HG03108 (cell line): ENCODE measurements at regions not wholly inside any gene's neighbourhood (a gene's known extent, or its start where the extent isn't known, plus 50 kb on each side); places are given as distances from the start of the nearest gene placed in this dataset.

Experiments used
- ATAC-seq: cut with Tn5 transposase; IDR thresholded peaks from one replicate; pipeline ENCODE4 v1.9.1; 2021; ENCODE audit warnings: moderate library complexity; ENCODE audit not compliant: unreplicated experiment

DNA sequence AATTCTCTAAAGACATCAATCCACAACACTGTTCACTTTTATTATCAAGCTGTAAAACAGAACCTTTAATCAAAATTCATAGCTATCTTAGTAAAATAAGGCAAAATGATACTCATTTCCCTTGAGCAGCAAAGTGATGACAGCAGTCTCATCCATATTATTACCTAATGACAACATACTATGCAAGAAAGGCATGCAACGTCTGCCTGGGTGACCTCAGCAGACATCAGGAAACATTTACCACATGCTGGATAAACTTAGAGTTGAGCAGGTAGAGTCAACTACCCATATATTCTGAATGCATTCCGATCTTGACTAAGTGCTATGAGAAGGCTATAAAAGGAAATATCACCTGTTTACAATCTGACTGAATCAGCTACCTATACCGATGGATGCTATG lies 145.1 kb downstream of the SIPA1L2 start:
- ATAC-seq = no peak

DNA sequence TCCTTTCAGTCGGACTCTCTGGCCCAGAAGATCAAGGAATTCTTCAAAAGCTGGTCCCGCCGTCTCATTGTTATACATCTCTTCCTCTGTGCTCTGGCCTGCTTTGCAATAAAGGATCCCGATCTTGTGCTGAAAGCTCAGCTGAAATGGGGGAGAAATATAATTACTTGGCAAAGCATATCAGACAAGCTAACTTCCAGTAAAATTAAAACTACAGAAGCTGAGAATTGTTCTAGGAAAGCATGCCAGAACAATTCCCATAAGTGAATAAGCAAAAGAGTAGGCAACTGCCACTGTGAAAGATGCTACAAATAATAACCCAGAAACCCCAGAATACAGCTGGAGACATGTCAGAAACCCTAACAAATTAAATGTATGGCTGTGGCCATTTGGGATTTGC lies 146.1 kb downstream of the SIPA1L2 start:
- no peak for ATAC-seq

DNA sequence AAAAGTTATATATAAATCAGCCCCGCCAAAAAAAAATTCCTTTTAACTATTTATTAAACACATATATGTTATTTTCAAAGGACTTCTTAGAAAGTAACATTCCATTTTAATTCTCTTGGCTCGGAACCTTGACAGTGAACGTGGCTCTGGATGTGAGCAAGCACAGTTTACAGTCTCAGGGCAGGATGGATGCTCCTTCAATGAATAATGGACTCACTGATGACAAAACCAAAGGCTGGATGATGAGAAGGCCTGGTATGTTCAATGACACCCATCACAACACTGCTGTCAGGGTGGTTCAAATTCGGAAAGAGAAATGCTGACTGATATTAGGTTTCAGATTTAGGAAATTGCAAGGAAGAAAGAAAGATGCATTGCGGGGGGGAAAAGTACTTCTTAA lies 148.8 kb downstream of the SIPA1L2 start:
- no peak for ATAC-seq

DNA sequence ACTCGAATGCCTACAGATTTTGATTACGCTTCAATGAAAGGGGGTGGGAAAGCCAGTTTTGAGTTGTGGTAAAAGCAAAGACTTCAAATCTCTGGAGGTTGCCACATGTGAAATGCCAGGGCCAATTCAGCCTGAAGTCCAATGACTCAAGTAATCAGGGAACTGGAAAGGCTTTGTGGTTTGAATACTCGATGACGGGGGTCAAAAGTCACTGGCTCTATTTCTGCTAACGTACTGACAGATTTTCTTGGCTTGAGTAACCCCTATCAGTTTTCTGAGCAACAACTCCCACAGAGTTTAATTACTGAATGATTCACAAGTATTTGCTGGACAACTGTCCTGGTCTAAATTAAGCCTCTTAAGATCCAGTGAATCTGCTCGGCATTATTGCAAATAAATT lies 152.2 kb downstream of the SIPA1L2 start:
- ATAC-seq = no peak

DNA sequence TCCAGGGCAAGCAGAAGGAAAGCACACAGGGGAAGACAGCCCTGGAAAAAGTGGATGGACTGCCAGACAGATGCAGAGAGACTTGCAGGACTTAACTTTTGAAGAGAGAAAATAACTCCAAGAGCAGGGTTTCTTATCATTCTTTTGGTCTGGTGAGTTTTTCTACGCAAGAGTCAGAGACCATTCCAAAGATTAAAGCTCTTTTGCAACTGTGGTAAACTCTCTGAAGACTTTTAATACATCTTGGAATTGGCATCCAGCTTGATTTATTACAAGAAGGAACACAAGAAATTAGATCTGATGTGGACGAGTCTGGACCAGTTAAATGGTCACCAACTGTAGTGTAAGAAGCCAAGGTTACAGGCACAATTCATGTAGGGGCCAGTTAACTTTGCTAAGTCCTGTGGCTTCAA lies 153.4 kb downstream of the SIPA1L2 start:
- ATAC-seq = no peak

DNA sequence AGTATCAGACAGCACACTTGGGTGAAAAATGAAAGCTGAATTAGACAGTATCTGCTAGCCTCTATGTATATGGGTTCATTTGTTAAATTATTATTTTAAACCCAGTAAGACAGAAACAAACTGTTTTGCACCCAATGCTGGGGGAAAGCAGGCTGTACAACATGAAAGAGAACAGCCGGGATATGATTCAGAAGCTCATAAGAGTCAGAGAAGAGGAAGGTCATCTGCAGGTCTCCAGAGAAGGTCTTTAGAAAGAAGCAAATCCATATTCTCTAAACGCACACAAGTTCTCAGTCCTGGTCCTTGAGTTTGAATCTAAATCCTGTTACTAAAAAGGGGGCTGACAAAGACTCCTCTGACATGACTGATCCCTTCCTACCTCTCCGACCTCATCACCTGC lies 155.1 kb downstream of the SIPA1L2 start:
- ATAC-seq = no peak

DNA sequence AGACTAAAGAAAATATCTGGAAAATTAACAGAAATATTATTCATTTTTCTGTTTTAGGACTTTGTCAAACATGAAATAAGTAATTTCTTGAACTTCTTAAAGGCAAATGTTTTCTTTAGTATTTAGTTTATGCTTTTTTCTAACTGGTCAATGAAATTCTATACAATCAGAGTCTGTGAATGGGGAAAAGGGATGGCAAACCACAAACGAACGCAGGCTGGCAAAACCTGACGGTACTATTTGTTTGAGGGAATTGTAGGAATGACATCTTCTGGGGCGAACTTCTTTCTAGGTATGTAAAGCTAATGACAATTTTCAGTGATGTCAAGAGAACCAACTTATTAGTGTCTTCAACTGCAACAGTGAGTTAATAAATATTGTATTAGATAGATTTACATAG lies 156.0 kb downstream of the SIPA1L2 start:
- ATAC-seq = no peak

DNA sequence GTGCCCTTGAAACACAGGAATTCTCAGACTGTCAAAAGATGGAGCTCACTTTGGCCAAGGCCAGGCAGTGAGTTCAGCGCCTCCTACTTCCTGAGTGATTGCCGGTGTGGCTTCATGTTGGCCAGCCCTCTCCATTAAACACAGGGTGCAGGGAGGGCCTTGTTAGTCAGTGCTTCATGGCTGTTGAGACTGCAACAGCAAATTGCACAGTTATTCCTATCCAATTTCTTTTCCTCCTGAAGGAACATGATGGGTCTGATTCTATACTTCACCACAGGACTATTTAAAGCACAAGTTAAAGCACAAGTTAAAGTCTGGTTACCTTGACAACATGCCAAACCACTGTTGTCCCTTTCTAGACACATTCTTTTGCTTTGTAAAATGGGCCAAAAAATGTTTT lies 156.6 kb downstream of the SIPA1L2 start:
- ATAC-seq = no peak

DNA sequence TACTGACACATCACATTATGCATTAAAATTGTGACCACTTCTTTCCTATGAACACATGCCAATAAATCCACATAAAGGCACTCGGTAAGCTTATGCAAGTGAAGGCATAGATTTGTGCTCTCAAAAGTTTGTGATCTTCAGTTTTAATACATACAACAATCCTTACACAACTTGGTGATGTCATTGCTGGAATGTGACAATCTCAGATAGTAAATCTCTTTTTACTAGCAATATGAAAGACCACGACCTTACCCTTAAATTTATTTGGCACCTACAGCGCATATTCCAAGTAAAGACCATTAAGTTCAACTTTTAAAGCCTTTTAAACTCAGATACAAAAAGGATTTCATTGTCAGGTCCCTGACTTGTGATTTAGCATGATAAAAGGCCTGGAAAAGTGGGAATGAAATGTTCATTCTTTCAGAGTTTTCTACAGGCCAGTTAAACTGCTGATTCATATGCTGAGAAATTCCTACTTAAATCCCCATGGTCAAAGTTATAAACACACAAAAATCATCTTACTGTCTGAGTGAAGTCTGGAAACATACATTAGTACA lies 157.4 kb downstream of the SIPA1L2 start:
- no peak for ATAC-seq

DNA sequence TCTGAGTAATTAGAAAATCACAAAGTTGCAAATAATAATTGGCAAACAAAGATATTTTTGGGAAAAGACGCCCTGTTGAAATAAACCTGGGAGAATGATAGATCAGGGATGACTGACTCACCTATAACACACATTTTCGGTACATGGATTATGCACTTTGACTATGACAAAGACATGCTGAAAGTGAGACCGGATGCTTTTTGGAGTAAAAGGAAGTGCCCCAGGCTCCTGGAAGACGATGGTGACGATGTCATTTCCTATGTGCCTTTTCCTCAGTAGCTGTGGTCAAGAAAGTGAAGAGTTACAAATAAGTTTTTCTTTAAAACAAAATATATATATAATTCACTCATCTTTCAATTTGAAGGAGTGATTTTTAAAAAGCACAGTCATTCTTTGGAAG lies 158.7 kb downstream of the SIPA1L2 start:
- no peak for ATAC-seq

DNA sequence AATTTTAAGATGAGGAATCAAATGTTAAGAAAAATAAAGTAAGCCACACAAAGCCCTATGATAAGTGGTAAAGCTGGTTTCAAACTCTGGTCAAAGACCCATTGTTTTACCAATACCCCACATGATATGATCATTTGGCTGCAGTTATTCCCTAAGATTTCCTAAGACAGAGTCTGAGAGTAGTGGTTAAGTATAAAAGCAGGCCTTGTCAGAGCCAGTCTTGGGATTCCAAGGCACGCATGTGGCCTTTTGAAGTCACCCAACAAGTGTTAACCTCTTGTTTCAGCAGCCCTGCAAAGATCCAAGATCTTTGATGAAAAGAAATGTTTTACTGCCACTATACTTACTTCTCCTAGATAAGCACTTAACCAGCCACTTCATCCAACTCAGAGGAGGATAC lies 159.2 kb downstream of the SIPA1L2 start:
- ATAC-seq = no peak

DNA sequence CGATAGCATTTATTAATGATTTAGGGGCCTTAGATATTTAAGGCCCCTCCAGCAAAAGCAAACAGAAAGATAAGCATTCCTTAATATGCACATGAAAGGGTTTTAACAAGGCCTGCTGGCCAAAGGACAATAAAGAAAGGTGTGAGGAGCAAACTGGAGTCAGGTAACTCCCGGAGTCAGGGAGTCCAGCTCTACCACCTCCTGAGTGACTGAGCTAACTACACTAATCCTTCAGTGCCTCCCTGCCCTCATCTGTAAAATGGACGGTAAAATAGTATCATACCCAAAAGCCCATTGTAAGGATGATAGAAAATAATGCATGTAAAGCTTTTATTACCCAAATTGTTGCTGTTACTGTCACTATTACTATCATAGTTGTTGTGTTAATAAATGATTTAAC lies 161.7 kb downstream of the SIPA1L2 start:
- ATAC-seq = no peak

DNA sequence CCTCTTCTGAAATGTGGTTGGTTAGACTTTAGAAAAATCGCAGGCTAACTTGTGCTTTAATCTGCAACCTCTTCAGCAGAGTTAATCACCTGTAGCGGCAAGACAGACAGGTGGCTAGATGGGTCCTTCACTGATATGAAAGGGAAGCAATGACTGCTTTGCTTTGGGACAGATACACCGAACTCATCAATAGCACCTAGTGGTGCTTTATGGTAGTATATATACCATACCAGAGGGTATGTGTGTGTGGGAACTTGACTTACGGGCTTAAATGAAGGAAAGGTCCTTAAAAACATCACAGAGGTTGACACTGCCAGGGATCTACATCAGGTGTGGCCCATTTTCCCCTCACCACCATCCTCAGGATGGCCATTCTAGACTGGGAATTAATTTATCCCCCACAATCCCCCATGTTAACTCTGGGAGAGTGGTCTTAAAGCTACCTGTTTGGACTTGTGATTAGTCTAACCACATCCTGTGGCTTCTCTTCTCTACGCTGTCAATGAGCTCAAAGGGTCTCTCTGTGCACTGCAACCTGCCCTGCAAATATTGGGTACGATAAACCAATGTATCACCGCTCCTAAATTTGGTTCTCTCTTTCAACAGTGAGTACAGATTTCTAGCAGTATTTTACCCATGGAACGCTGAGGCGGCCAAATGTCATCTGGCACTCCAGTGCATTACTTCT lies 162.7 kb downstream of the SIPA1L2 start:
- no peak for ATAC-seq

DNA sequence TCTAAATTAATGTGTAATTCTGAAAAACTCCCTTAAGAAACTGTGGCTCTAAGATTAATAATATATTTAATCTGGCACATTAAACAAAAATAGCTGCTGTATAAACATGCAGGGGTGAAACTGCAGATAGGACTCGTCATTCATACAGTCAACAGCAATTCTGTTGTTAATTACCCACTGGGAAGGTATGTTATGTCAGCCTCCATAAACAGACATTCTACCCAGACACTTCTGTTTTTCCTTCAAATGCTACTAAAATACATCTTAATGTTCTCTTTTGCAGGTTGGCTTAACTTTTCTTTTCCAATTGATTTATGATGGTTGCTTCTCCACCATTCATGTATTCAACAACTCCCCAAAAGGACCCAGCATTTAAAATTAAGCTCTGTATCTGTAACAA lies 165.6 kb downstream of the SIPA1L2 start:
- no peak for ATAC-seq

DNA sequence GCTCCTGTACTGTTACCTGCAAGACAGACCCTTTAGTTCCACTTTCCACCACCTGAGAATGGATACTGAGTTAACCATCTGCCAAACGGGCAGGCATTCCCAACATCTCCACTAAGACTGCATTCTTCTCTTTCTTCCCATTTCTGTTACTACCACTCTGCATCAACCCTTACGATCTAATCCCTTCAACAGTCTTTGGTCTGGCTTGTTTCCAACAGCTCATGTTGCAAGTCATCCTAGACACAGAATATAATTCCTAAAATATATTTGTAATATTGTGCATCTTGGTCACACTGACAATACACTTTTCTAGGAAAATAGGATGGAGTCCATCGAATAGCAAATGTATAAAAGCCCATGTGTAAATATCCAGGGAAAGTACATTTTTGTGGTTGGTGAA lies 166.7 kb downstream of the SIPA1L2 start:
- ATAC-seq = no peak

DNA sequence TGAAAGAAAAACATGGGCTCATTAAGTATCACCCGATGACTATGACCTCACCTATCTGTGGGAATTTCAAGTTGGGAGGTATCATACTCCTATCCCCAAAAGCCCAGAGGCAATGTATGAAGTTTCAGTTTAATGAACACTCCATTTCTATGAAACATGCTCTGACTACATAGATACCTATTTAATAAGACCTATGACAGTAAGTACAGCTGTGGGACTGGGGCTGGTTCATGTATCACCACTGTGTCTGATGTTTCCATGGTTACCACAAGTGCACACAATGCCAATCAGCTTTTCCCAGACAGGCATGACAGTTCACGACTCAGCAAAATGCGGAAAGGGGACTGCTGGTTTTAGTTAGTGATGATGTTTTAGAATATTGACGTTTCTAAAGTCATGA lies 167.7 kb downstream of the SIPA1L2 start:
- no peak for ATAC-seq

DNA sequence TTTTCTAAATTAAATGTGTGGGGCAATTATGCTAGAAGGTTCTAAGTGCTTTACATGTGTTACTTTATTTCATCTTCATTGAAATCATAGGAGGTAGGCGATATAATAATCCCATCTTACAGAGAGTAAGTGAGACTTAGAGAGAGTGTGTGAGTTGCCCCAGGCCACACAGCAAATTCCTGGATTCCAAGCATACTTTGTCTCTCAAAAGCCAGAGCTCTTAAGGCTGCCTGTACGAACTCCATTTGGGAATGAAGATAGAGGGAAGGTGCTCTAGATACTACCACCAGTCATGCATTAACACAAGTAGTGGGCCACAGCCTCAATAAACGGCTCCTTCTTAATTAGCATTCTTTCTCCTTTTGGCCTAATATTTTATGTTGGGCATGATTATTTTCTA lies 170.1 kb downstream of the SIPA1L2 start:
- ATAC-seq = no peak

DNA sequence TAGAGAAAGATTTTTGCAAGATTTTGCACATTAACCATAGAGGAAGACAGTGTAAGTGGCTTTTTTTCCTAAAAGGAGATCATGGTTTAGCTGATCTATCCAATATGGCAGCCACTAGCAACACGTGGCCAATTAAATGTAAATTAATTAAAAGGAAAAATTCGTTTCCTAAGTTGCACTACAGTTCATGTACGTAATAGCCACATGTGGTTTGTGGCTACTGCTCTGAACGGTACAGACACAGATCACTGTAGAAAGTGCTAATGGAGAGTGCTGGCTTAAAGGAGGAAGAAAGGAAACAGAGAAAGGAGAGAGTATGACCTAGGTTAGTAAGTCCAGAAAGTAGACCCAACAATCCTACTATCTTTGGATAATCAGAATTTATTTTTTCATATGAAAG lies 170.8 kb downstream of the SIPA1L2 start:
- ATAC-seq = no peak

DNA sequence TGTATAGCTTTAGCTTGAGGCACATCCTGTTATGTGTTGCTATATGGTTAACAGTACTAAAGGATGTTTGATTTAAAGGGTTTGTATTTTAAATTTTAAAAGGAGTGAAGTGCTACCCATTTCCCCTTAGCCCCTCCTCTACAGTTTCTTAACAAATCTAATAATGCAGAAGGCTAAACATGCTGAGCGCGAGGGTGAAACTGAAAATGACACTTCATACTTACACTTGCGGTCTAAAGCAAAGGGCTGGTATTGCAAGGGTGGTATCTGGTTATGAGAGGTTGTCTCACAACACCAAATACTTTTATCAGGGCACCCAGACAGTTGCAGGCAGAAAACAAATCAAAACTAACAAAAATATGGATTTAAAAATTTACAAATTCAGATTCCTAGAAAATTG lies 172.3 kb downstream of the SIPA1L2 start:
- peak; percentile 63 for ATAC-seq

DNA sequence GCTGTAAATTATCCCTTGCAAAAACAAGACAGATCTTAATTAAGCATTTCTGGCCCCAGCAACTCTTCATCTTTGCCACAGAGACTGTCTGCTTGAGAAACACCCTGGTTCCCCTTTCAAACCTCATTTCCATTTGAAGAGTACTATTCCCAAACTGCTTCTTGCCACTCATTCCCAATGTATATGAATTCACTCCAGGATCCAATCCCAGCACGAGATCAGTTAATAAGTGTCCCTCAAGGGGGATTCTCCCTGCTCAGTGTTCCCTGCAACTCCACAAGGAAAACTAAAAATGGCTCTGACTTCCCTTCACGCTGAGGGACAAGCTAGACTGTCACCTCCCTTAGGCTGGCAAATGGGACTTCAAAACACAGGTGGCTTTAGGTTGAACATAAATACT lies 173.2 kb downstream of the SIPA1L2 start:
- no peak for ATAC-seq

DNA sequence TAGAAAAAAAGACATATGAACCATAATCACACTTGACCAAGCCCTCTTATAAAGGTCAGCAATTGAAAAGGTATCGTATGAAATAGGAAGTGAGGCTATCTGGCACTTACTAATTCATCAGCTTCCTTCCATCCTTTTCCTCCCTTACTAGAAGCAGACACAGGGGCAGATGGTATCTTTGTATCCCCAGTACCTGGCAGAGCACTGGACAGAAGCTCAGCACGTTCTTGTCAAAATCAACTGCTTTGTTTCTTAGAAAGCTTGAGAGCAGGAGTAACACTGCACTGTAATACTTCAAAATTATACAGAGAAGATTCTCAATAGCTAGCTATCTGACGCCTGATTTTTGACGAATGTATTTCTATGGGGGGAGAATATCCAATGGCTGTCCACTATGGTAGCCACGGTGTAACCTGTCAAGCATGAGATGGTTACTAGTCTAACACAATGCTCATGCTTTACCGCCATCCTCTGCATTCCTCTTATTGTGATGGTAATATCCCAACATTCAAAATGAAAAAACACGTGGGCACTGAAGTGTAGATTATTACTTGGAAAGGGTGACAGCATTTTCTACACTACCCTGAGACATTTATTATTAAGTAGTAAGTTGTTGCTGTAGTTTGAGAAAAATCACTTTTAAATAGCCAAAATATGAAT lies 175.6 kb downstream of the SIPA1L2 start:
- ATAC-seq = no peak

DNA sequence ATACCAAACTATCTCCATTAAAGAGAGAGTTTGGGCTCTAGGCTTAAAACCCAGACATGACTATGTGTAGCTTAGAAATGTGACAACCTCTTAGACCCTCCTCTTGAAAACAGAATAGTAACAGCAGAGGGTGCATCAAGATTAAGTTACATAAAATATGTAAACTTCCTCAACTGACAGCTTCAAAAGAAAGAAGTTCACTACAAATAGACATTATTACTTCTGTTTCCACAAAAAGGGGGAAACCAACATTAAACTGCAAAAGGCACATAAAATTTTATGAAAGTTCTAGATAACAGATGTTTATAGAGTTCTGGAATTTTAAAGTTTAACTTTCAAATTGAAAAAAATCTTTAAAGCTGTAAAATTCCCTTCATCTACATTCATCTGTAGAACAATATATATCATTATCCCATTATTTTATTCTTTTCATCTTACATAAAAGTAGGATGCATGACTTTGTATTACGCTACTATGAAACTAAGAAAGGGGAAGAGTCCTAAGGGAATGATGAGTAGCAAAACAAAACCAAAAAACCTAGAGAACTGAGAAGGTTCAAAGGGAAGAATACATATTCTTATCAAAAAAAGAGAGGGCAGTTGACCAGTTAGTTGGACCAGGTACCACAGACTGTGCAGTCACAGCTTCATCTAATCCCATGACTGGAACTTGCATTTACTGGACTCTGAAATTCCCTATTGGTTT lies 177.0 kb downstream of the SIPA1L2 start:
- ATAC-seq = no peak
